ENCODE measurements at regions not wholly inside any gene's neighbourhood (a gene's known extent, or its start where the extent isn't known, plus 50 kb on each side); places are given as distances from the start of the nearest gene placed in this dataset.

DNA sequence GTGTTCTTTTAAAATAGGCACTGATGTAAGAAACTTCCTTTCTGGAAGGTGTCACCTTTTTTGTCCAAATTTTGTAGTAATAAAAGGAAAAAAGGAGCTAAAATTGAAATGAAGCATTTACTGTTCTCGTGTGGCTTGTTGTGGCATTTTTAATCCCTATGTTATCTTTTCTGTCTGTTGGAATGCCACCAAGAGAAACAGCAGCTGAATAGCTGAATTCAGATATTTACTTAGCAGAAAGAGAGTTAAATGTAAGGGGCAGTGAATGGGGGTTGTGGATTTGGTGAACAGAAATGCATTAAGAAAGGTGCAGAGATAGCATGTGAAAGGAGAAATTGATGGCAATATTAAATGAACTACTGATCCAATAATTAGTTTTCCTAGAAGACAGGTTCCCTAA lies 573.6 kb upstream of the EPHA7 start:
- TF ChIP-seq CTCF (IDR thresholded peaks at IDR 0.05) (no peak), POLR2A (IDR thresholded peaks at IDR 0.05) (no peak), EP300 (IDR thresholded peaks at IDR 0.05) (no peak)

Data from tibial nerve (tissue), 4 donors.